ENCODE measurements at regions not wholly inside any gene's neighbourhood (a gene's known extent, or its start where the extent isn't known, plus 50 kb on each side); places are given as distances from the start of the nearest gene placed in this dataset.

DNA sequence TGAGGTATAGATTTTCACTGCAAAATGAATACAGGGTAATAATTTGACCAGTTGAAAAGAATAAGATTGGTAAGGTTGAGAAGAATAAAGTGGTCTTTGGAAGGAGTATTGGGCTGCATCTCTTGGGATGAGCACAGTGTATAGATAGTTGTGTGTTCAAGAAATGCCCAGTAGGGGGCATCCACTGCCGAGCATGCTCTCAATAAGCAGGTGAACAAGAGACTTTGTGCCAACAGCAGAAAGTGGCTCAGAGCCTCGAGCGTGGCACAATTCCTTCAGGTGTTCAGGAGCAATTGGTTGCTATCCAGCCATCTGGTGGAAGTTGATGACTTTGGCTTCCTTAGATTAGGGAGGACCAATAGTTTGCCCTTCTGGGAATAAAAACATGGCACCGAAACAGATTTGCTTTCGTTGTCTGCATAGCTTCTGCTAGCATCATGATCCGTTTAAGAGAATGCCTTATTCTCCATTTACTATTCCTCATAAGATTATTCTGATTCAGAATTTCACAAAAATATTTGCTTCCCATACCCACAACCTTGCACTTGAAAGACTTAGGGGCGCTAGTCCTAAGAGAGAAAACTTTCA is 258.1 kb upstream of the NEIL3 start:
- no TSS peak for BruUV-seq (replicated peaks)

DNA sequence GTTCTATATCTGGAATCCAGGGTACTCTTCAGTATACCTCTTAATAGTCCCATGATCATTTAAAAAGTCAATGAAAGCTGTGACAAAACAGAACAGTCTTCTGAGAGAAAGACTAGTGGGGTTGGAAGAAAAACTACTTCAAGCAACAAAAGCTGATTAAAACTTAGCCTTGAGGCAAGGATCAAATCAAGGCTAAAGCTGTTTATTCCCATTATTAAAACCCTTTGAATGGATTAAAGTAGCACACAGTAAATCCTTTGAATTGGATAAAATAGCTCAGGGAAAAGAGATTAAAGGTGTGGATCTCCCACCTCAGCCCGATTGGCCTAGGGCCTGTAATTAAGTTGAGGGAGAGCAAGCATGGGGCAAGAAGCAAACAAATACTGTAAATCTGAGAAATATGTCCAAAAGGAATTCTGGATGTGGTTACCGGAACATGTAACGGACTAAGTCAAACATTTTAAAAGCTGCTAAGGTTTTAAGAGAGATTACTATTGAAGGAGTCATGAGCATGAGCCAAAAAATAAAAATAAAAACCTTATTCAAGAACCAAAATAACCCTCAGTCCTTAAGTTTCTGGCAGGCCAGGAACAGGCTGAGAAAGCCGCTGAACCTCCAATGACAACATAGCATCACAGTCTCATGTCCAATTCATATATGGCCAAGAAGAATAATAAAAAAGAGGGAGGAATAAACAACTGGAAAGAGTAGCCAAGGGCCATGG is 257.3 kb upstream of the NEIL3 start:
- Histone ChIP-seq H3K9me2 (ENCODE audit: insufficient read depth, low read length) (no peaks in the 10 kb centered on the region), H3K4me2 (ENCODE audit: low read length) (no peak overlapping the region), H2AFZ (ENCODE audit: low read length) (no peak overlapping the region), H3K79me2 (ENCODE audit: insufficient read depth, low read depth, low read length) (no peaks in the 10 kb centered on the region), H3K36me3 (ENCODE audit: insufficient read depth, low read length) (no peaks in the 10 kb centered on the region), H4K20me1 (ENCODE audit: insufficient read depth, low read length) (no peaks in the 10 kb centered on the region), H3K4me3 (ENCODE audit: low read depth, low read length, poor library complexity, severe bottlenecking) (no peak overlapping the region), H3K4me1 (ENCODE audit: insufficient read depth, low read length, poor library complexity, severe bottlenecking) (no peaks in the 10 kb centered on the region), H3K27ac (ENCODE audit: low read depth, low read length, poor library complexity, severe bottlenecking) (no peak overlapping the region), H3K9me3 (ENCODE audit: low read length) (no peaks in the 10 kb centered on the region)
- TF ChIP-seq, protein P1, sequence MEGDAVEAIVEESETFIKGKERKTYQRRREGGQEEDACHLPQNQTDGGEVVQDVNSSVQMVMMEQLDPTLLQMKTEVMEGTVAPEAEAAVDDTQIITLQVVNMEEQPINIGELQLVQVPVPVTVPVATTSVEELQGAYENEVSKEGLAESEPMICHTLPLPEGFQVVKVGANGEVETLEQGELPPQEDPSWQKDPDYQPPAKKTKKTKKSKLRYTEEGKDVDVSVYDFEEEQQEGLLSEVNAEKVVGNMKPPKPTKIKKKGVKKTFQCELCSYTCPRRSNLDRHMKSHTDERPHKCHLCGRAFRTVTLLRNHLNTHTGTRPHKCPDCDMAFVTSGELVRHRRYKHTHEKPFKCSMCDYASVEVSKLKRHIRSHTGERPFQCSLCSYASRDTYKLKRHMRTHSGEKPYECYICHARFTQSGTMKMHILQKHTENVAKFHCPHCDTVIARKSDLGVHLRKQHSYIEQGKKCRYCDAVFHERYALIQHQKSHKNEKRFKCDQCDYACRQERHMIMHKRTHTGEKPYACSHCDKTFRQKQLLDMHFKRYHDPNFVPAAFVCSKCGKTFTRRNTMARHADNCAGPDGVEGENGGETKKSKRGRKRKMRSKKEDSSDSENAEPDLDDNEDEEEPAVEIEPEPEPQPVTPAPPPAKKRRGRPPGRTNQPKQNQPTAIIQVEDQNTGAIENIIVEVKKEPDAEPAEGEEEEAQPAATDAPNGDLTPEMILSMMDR (conservative IDR thresholded peaks at IDR 0.05; ENCODE audit: low read length): no peak
- TF ChIP-seq EZH2phosphoT487 (IDR thresholded peaks at IDR 0.05; ENCODE audit: borderline replicate concordance, low read depth, low read length): no peak
- intact Hi-C loops (cut with micrococcal nuclease; ENCODE audit: unreplicated experiment): loop anchor here (10.0 kb wide), 2 partner anchors 282 to 1018 kb away; no protein-coding TSS in a partner anchor
- ChIA-PET CTCF (ENCODE audit: unreplicated experiment) (no interaction called here), POLR2A (no interaction called here)
- DNase-seq (ENCODE audit: low spot score): no peak
- BruUV-seq (replicated peaks): no TSS peak

More for the DNA sequence above, 258.1 kb upstream of the NEIL3 start:
- Histone ChIP-seq H4K20me1 (ENCODE audit: insufficient read depth, low read length) (no peaks in the 10 kb centered on the region), H2AFZ (ENCODE audit: low read length) (no peak overlapping the region), H3K4me2 (ENCODE audit: low read length) (no peak overlapping the region), H3K4me3 (ENCODE audit: low read depth, low read length, poor library complexity, severe bottlenecking) (no peak overlapping the region), H3K36me3 (ENCODE audit: insufficient read depth, low read length) (no peaks in the 10 kb centered on the region), H3K9me2 (ENCODE audit: insufficient read depth, low read length) (no peaks in the 10 kb centered on the region), H3K79me2 (ENCODE audit: insufficient read depth, low read depth, low read length) (no peaks in the 10 kb centered on the region), H3K4me1 (ENCODE audit: insufficient read depth, low read length, poor library complexity, severe bottlenecking) (no peaks in the 10 kb centered on the region), H3K9me3 (ENCODE audit: low read length) (no peaks in the 10 kb centered on the region), H3K27ac (ENCODE audit: low read depth, low read length, poor library complexity, severe bottlenecking) (no peak overlapping the region)
- intact Hi-C loops (cut with micrococcal nuclease; ENCODE audit: unreplicated experiment): loop anchor here (10.0 kb wide), 2 partner anchors 283 to 1017 kb away; no protein-coding TSS in a partner anchor
- TF ChIP-seq, protein P1 (conservative IDR thresholded peaks at IDR 0.05; ENCODE audit: low read length): peak; percentile 79
- no peak for TF ChIP-seq EZH2phosphoT487 (IDR thresholded peaks at IDR 0.05; ENCODE audit: borderline replicate concordance, low read depth, low read length)
- peak; percentile 51 for DNase-seq (ENCODE audit: low spot score)
- CTCF ChIA-PET (ENCODE audit: unreplicated experiment): no interaction called here
- POLR2A ChIA-PET: interaction anchor here (0.7 kb wide), 1 partner anchor 40 kb away, joined by 3 read pairs; no protein-coding TSS in a partner anchor

DNA sequence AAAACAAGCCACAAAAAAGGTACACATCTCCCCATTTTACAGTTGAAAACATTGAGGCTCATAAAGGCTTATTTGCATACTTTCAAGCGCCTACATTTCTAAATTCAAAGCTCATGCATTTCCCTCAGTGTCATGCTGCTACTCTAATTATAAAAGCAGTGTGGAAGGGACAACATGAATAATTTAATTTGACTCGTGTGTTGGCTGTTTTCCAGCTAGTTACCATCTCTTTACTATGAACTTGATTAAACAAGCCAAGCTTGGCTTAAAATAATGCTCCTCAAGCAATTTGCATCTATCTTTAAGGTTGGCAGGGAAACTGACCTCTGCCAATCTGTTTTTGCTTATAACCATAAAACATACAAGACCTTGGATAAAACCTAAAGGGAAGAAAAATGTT is 252.5 kb upstream of the NEIL3 start:
- POLR2A ChIA-PET: interaction anchor here (1.3 to 2.0 kb wide), 2 partner anchors 10 to 13 kb away, joined by 4 to 5 read pairs; no protein-coding TSS in a partner anchor
- intact Hi-C loops (cut with micrococcal nuclease; ENCODE audit: unreplicated experiment): loop anchor here (10.0 kb wide), 2 partner anchors 278 to 1022 kb away; no protein-coding TSS in a partner anchor

More for the DNA sequence above, 252.5 kb upstream of the NEIL3 start:
- no peak overlapping the region for H2AFZ ChIP-seq (ENCODE audit: low read length)
- no peaks in the 10 kb centered on the region for H3K9me3 ChIP-seq (ENCODE audit: low read length)
- H4K20me1 ChIP-seq (ENCODE audit: insufficient read depth, low read length): no peaks in the 10 kb centered on the region
- no peak overlapping the region for H3K4me3 ChIP-seq (ENCODE audit: low read depth, low read length, poor library complexity, severe bottlenecking)
- TF ChIP-seq EZH2phosphoT487 (IDR thresholded peaks at IDR 0.05; ENCODE audit: borderline replicate concordance, low read depth, low read length): no peak
- TF ChIP-seq, protein P1 (conservative IDR thresholded peaks at IDR 0.05; ENCODE audit: low read length): no peak
- H3K36me3 ChIP-seq (ENCODE audit: insufficient read depth, low read length): no peaks in the 10 kb centered on the region
- H3K4me1 ChIP-seq (ENCODE audit: insufficient read depth, low read length, poor library complexity, severe bottlenecking): no peaks in the 10 kb centered on the region
- H3K27ac ChIP-seq (ENCODE audit: low read depth, low read length, poor library complexity, severe bottlenecking): no peak overlapping the region
- no peaks in the 10 kb centered on the region for H3K79me2 ChIP-seq (ENCODE audit: insufficient read depth, low read depth, low read length)
- BruUV-seq (replicated peaks): no TSS peak
- CTCF ChIA-PET (ENCODE audit: unreplicated experiment): interaction anchor here (1.4 kb wide), 1 partner anchor 10 kb away, joined by 5 read pairs; no protein-coding TSS in a partner anchor
- H3K4me2 ChIP-seq (ENCODE audit: low read length): no peak overlapping the region
- H3K9me2 ChIP-seq (ENCODE audit: insufficient read depth, low read length): no peaks in the 10 kb centered on the region
- no peak for DNase-seq (ENCODE audit: low spot score)
